HG02798 (cell line): ENCODE measurements at regions not wholly inside any gene's neighbourhood (a gene's known extent, or its start where the extent isn't known, plus 50 kb on each side); places are given as distances from the start of the nearest gene placed in this dataset.

Experiments used
- ATAC-seq: cut with Tn5 transposase; IDR thresholded peaks from one replicate; pipeline ENCODE4 v1.9.1; 2021; ENCODE audit warnings: mild to moderate bottlenecking; ENCODE audit not compliant: unreplicated experiment, poor library complexity

DNA sequence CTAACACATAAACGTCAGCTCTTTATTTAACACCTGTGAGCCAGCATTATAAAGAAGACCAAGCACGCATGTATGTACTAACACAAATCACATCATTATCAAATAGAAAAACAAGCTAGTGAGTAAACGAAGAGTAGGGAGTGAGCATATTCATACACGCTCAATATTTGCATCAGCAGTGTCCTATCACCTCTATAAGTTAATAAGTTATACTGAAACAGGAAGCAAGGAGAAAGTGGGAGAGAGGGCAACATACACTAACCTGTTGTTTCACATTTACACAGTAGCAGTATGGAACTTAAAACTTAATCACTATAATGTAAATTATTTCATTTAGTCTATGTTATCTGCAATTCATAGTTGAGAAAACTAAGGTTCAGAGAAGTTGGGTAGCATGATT lies 321.5 kb upstream of the TANK start:
- no peak for ATAC-seq

DNA sequence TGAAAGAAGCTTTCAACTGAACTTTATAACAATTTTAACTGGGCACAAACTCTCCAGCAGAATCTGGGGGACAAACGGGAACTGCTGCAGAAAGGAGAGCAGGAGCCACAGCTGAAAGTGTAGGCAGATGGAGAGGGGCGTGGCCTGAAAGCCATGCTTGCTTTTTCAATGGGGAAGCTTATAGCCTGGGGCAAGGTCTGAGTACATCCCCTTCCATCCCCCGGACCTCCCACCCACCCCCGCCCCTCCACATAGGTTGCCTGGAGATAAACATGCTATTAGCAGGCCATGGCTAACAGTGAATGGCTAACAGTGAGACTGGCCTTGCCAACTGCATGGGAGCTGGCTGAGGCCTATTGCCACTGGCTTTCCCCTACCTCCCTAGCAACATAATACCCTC lies 317.9 kb upstream of the TANK start:
- ATAC-seq: no peak

DNA sequence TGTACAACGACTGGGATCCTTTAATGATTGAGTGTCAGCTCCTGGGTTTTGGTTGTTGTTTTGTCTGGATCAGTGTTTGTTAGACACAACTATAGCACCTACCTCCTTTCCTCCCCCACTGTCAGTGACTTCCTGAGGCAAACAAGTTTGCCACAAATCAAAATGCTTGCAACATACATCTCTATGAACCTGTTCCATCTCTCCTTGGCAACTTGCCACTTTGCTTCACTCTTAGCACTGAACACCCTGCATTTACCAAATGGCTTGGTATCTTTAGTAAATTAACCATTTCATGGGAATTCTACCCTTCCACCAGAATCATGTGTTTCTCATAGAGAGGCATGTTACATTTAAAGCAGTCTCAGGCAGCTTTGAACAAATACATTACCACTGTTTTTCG lies 301.1 kb upstream of the TANK start:
- ATAC-seq: no peak

DNA sequence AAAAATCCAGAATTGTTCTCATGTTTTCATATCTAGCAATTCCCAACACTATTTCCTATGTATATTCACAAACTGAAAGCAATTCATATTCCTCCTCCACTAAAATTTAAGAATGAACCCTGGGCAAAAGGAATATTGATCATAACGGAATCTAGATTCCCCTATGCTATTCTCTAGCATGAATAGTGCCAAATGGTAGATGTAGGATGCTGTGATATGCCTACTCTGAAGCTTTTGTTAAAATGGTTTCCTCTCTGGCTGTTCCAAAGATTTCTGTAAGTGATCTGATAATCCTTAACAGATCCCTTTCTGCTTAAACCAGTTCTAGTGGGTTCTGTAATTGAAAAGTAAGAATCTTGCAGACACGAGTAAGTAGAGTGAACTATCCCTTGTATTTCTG lies 298.0 kb upstream of the TANK start:
- no peak for ATAC-seq

DNA sequence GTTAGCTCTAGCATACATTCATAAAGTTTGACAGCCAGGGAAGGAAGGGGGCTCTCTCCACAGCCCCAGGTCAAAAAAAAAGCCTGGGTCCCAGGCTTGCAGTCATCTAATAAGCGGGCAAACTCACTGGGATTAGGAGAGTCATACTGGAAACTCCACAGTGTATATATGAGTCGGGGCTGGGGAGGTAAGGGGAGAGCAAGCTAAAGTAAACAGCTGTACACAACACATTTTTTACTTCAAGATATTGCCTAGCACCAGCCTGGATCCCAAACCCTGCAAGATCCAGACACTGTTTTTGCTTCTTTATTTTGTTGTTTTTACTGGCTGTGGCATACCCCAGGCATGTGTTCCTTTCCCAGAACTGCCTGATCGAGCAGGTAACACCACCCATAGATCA lies 291.3 kb upstream of the TANK start:
- no peak for ATAC-seq

DNA sequence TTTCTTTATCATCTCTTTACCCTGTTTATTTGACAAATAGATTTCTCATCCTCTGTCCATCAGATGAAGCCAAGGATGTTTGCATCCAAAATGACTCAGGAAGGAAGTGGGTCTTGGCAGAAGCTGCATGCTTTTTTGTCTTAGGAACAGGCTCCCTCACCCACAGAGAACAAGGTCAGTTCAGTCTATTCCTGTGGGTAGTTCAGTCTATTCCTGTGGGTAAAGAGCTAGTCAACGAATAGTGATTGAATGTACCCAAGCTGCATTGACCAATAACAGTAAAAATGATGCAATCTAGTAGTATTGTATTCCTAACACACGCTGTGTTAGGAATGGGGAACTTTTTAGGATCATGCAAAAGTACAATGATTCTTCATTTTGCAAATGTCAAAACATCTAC lies 290.8 kb upstream of the TANK start:
- ATAC-seq: no peak

DNA sequence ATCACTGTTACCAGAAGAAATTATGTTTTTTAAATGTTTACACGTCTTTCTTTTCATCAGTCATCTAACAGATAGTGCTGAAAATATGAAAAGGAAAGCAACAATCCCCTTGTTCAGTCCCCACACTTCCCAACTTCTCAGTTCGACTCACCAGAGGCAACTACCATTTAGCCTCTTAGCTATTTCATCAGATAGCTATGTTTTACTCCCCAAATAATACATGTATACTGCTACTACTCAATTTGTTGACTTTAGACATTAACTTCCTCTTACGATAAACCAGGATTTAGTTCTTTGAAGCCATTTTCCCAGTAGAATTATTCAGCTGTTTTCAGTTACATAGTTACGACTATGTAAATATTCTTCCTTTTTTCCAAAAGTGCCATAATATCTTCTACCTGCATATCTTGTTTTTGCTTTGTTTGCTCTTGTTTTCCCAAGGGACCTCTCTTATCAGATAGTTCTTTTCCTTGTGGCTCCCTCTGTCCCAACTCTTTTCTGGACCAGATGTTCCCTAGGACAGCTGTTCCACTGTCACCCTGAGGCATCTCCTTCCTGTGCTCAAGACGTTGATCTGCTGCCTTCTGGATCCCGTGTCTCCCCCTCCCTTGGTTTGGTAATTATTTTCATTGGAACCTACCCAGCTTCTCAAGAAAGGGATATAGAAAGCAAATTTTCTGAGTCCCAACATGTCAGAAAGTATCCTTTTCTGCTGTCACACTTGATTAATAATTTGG lies 289.3 kb upstream of the TANK start:
- ATAC-seq: no peak

DNA sequence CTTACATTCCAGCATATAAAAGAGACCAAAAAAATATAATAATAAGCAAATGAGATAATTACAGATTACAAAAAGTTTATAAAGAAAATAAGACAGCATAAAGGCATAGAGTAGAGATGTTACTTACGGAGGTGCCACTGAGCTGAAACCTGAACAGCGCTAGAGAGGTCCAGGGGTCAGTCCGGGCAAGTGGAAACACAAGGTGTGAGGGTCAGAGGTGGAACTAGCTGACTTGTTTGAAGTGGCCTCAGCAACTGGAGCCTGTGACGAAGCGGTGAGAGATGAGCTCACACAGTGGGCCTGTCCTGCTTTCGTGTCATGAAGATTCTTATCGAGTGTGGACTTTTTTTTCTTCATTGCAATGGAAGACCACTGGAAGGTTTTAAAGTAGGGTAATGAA lies 288.3 kb upstream of the TANK start:
- no peak for ATAC-seq

DNA sequence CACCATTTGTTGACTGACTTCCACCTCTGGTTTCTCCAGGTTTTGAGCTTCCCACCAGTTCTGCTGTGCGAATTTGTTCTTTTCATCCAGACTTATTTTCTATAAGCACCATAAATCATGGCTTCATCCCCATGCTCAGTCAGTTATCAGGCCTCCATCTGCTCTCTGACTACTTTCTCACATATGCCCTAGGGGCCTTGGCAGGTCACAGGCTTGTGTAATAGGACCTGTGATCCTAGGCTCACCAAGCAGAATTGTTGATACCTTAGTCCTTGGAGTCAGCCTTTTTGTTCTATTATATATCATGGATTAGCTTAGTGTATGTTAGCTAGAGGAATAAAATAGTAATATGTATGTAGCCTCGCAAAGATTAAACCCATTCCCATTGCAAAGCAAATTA lies 284.2 kb upstream of the TANK start:
- no peak for ATAC-seq

DNA sequence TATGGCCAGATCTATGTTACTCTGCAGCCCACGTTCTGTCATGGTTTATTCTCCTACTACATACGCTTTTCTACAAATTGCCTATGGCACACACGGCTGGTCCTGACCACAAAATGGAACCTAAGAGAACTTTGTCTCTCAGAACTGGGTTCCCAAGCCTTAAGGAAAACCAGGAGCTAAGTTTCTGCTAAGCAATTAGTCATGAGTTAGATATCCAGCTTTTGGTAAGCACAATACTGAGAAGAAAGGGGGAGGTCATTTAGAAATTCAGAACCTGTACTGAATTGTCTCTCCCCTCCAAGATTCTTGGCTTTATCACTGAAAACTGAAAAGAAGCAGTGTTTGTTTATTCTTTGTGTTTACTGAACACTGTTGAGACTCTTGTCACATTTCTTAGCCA lies 283.5 kb upstream of the TANK start:
- ATAC-seq: no peak

DNA sequence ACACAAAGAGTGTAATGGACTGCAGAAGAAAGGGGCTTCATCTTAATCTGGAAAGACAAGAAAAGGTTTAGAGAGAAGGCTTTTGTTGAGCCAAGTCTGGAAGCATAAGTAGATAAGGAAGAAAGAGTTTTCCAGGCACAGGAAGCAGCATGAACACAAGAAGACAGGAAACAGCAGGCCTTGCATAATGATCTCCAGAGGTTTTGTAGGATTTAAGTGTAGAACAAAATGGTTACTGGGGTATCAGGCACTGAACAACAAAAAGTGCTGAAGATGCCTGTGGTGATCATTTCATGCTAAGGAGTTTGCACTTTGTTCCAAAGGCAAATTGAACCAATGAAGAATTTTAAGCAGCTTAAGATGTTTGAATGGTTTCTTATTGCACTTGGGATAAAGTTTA lies 281.6 kb upstream of the TANK start:
- no peak for ATAC-seq

DNA sequence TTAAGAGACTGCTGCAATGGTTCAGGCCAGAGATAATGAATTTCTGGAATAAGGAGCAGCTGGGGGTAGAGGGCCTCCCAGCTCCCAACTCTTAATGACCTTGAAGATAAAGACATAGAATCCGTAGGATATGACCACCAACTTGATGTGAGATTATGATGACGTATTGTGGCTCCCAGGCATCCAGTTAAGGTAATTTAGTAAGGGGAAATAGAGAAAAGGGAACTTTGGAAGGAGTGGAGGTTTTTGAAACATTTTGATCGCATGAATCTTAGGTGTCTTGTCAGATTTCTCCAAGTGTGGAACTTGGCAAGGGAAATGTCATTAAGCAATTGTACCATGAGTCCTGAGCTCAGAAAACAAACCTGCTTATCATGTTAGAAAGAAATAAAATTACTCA lies 277.3 kb upstream of the TANK start:
- no peak for ATAC-seq

DNA sequence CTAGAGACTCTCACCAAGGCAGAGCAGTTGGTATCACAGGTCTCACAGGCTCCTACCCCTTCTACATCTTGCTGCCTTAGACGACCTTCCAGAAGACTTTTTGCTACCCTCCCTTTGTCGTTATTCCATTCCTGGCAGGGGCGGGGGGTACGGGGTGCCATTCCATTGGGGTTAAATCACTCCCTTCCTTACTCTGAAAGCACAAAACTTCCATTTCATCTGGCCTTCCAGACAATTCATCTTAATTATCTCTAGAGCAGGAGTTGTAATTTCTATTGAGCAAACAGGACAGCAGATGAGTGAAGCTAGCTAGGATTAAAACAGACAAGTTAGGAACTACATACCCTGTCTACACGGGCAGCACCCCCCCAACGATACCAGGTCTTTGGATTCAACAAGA lies 276.2 kb upstream of the TANK start:
- no peak for ATAC-seq

DNA sequence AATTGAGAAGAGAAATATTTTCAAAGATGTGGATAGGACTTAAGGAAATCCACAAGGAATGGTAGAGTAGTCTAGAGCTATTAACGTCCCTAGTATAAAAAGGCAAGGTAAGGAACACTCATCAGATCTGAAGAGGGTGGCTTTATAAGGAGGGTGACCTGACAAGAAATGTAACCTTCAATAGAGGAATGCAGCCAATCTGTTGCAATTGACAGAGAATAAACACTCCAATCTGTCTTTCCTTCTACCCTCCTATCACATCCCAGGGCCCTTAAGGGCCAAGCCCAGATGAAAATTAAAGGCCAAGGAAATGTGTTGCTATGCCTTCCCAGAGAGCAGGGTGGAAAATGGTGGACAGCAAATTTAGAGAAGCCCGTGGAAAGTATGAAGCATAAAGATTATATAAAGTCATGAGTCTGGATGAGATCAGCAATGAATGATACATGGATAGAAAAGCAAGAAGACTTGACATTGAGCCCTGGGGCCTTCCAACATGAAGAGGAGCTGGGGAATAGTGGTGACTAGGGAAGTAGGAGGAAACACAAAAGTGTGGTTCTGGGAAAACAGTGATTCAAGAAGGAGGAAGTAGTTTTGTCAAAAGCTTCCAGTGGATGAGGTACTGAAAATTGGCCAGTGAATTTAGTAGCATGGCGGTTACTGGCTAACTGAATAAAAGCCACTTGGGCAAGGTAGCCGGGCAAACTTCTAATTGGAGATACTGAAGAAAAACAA lies 270.6 kb upstream of the TANK start:
- ATAC-seq: no peak

DNA sequence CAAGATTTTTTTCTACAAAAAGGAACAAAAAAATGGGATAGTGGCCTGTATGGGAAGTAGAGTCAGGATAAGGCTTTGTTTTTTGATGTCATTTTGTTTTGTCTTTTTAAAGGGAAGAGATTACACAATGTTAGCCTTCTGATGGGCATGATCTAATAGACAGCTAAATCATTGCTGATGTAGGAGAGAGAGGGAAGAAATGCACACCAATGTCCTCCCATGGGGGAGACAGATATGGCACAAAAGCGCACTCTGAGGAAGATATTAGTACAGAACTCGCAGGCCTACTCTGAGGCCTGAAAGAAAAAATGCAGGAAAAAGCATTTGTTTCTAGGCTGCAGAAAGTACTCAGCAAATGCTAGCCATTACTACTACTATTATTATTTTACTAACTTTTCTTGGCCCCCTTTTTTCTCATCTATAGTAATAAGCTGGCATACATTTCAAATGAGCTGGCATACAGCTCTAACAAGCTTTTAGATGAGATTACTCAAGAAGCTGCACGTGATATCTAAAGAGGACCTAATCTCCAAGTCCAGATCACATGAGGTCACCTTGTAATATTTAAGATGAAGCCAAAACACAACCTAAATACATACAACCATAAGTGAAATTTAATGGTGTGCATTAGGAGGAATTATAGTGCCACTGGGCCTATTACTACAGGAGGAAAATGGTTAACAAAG lies 269.4 kb upstream of the TANK start:
- ATAC-seq: no peak

DNA sequence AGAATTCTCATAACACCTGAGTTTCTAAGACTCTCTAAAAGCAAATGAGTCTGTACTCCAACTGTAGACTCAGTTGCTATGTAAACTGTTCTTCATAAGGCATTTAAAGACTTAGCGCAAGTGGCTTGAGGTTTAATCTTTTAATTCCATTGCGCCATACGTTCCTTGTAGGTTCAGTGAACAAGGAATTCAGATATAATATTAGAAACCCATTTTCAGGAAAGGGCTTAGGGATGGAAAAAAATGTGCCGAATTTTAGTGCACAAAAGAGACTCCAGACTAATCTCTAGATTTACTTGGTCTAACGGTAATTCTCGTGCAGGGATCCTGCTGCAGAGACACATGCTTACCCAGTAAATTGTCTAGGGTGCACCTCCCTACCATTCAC lies 268.9 kb upstream of the TANK start:
- no peak for ATAC-seq

DNA sequence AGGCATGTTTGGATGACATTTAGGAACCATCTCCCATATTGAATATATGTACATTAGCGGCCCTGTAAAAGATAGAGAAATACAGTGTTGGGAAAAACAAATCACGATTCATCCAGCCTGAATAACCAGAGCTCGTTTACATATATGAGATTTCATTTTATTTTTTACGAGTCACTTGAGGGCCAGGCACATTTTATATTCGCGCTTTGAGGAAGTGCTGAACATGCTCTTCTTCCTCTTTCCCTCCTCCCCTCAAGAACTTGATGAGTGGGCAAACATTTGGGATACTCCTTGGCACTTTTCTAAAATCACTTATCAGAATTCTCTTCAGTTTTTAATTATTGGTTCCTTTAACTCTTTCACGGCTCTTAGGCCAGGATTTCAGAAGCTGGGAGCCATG lies 268.0 kb upstream of the TANK start:
- ATAC-seq: no peak

DNA sequence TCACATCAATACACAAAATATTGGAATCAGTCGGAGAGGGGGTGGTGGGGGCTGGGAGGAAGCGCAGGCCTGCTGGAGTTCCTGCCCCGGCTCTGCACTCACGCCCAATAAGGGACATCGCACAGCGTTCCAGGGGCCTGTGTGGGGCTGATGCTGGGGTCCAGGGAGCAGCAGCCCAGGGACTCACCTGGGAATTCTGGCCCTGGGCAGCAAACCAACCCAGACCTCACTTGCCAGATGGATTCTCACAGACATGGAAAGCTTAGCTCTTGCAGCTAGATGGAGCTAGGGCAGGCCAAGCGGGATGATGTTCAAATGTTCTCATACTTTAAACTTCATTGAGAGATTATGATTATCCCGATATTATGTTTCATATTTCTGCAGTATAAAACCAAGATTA lies 266.6 kb upstream of the TANK start:
- no peak for ATAC-seq

DNA sequence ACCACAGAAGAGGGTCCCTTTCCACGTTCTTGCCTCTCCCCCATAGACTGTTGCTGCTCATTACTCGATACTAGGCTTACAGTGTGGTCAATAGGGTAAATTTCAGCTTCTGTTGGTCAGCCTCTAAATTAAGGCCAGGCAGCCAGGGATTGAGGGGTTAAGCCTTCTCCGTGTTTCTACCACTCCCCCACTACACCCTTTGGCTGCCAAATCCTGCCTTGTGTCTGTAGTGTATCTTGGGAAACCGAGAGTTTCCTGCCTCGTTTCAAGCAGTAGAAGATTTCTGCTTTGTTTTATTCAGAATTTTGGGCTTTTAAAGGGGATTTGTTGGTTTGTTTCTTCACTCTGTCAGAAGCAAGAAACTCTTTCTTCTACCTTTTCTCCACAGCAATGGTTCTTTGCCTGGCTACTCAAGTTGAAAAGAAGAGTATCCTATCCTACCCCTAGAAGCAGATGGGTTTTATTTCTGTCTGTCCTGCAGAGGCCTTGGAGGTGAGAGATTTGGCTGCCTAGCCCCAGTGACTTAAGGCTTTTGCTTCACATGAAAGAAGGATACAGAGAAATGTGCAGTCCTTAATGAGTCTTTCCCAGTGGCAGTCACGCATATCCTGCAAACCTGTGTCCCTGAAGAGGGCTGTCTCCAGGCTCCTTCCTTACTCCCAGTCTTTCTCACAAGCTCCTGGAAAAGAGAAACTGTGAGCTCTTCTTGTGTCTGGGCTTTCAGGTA lies 261.5 kb upstream of the TANK start:
- no peak for ATAC-seq

DNA sequence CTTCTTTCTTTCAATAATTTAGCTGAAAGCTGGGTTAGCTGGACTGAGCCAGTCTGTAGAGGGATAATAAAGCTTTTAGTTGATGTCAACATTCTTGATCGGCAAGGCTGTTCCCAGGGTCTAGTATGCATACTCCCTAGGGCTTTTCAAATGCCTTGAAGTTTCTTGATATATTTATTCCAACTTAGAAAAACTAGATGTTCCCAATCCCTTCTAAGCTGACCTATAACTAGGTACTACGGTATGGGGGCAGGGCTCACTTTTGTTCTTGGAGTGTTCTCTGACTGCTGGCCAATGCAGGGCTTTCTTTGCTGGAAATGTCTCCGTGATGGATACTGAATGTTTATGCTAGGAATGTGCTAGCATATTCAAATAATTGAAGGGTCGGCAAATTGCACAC lies 258.6 kb upstream of the TANK start:
- ATAC-seq: no peak

DNA sequence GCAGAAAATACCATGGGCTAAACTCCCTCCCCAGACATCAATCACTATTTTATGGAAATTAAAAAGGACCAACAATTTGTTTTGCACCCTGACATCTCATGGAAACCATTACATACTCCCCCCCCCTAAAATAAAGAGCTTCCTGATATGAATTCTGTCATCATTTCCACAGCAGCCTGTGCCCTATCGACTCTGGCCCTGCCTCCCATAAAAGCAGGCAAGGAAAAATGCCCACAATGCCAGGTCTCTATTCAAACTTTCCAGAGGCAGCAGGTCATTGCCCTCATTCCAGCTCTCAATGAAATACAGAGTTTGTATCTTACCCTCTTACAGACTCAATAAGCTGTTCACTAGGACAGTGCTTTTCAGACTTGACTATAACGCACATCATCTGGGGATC lies 254.4 kb upstream of the TANK start:
- ATAC-seq: no peak
